ENCODE measurements at regions not wholly inside any gene's neighbourhood (a gene's known extent, or its start where the extent isn't known, plus 50 kb on each side); places are given as distances from the start of the nearest gene placed in this dataset.

GRCh38 chr14:51539571-51540037 is 112.1 kb upstream of the FRMD6 start:
- H3K27ac ChIP-seq (replicated peaks): no peak overlapping the region
- H3K4me3 ChIP-seq (replicated peaks; ENCODE audit: insufficient read depth, low read length): no peak overlapping the region
- H3K27me3 ChIP-seq (ENCODE audit: insufficient read depth, poor library complexity, severe bottlenecking): no peaks in the 10 kb centered on the region
- TF ChIP-seq GABPA (IDR thresholded peaks at IDR 0.05; ENCODE audit: low read depth) (no peak), REST (IDR thresholded peaks at IDR 0.05; ENCODE audit: insufficient replicate concordance, low read depth) (no peak), CTCF (IDR thresholded peaks at IDR 0.05; ENCODE audit: insufficient read depth, low read length) (no peak), SPI1 (IDR thresholded peaks at IDR 0.05; ENCODE audit: borderline replicate concordance, low read depth) (no peak), POLR2AphosphoS5 (IDR thresholded peaks at IDR 0.05; ENCODE audit: low read depth) (no peak)
- DNase-seq (ENCODE audit: low read depth in 1 of 2, low spot score in 1 of 2): no peak

GRCh38 chr14:51540364-51540763 is 111.3 kb upstream of the FRMD6 start:
- no peak for TF ChIP-seq SPI1 (IDR thresholded peaks at IDR 0.05; ENCODE audit: borderline replicate concordance, low read depth)
- TF ChIP-seq REST (IDR thresholded peaks at IDR 0.05; ENCODE audit: insufficient replicate concordance, low read depth): no peak
- TF ChIP-seq GABPA (IDR thresholded peaks at IDR 0.05; ENCODE audit: low read depth): no peak
- TF ChIP-seq CTCF (IDR thresholded peaks at IDR 0.05; ENCODE audit: insufficient read depth, low read length): no peak
- no peak for TF ChIP-seq POLR2AphosphoS5 (IDR thresholded peaks at IDR 0.05; ENCODE audit: low read depth)
- no peaks in the 10 kb centered on the region for H3K27me3 ChIP-seq (ENCODE audit: insufficient read depth, poor library complexity, severe bottlenecking)
- no peak for DNase-seq (ENCODE audit: low read depth in 1 of 2, low spot score in 1 of 2)
- H3K4me3 ChIP-seq (replicated peaks; ENCODE audit: insufficient read depth, low read length): no peak overlapping the region
- no peak overlapping the region for H3K27ac ChIP-seq (replicated peaks)

DNA sequence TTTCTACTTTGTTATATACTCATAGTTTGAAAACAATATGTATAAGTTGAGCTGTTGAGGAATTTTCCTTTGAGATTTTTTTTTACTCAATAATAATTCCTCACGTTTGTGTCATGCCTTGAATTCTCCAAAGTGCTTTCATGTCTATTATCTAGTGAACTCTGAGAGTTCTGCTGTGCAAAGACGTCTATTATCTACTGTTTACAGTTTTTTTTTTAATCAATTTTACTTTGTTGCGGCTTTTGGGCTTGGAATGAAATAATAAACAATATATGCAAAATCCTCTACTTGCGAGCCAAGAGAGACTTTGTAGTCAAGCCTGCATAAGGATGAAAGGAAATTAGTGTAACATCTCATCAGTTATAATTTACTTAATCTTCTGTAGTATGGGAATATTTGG is 107.2 kb upstream of the FRMD6 start:
- no peak for DNase-seq (ENCODE audit: low read depth in 1 of 2, low spot score in 1 of 2)
- no peak overlapping the region for H3K27ac ChIP-seq (replicated peaks)
- no peaks in the 10 kb centered on the region for H3K27me3 ChIP-seq (ENCODE audit: insufficient read depth, poor library complexity, severe bottlenecking)
- no peak for TF ChIP-seq POLR2AphosphoS5 (IDR thresholded peaks at IDR 0.05; ENCODE audit: low read depth)
- no peak for TF ChIP-seq GABPA (IDR thresholded peaks at IDR 0.05; ENCODE audit: low read depth)
- TF ChIP-seq SPI1 (IDR thresholded peaks at IDR 0.05; ENCODE audit: borderline replicate concordance, low read depth): no peak
- TF ChIP-seq CTCF (IDR thresholded peaks at IDR 0.05; ENCODE audit: insufficient read depth, low read length): no peak
- no peak for TF ChIP-seq REST (IDR thresholded peaks at IDR 0.05; ENCODE audit: insufficient replicate concordance, low read depth)
- H3K4me3 ChIP-seq (replicated peaks; ENCODE audit: insufficient read depth, low read length): no peak overlapping the region
